HepG2 (cell line): ENCODE measurements at regions not wholly inside any gene's neighbourhood (a gene's known extent, or its start where the extent isn't known, plus 50 kb on each side); places are given as distances from the start of the nearest gene placed in this dataset.

Experiments used
- ATAC-seq: fragments of 200-7000 bp; cut with Tn5 transposase; 3 replicates; pipeline ENCODE4 v1.9.1; 2020; ENCODE audit warnings: mild to moderate bottlenecking, moderate library complexity
- BruUV-seq: library from RNA; stranded (reverse); fragments of 400-500 nt; replicated peaks from 2 replicates; lab custom pipeline; 2021; lab: Mats Ljungman, UMichigan
- CTCF ChIA-PET: fragments of 300-600 bp; formaldehyde crosslinking; extraction: SDS; loops from one replicate; lab custom pipeline; 2021; ENCODE audit warnings: low total read pairs, inconsistent platforms, low intra/inter-chr PET ratio; lab: Yijun Ruan, JAX
- POLR2A ChIA-PET: fragments of 350-600 bp; sonication (Branson Sonifier 250); formaldehyde crosslinking; loops from one replicate; lab custom pipeline; 2020; ENCODE audit warnings: antibody characterized with exemption, inconsistent platforms; lab: Yijun Ruan, JAX
- DNase-seq: peaks from one replicate; pipeline ENCODE4 v3.0.0-alpha.2; 2015; ENCODE audit warnings: low spot score
- FAIRE-seq: peaks from 3 replicates; lab custom pipeline; 2011; peaks lifted over from hg19 to GRCh38; lab: Jason Lieb, UNC
- H2AFZ ChIP-seq: one replicate; pipeline ENCODE4 v1.6.1; 2011; ENCODE audit warnings: low read length, inconsistent platforms
- H3K27ac ChIP-seq: fragments of 300-600 bp; 3 replicates; pipeline ENCODE4 v1.8.0; 2011; ENCODE audit warnings: mixed run types, mild to moderate bottlenecking, mixed read lengths, low read length, inconsistent platforms; ENCODE audit not compliant: insufficient read depth; ENCODE audit errors: extremely low read length
- H3K27me3 ChIP-seq, 2 experiments: fragments of 200-600 bp in 1 of 2; 2 replicates in 1 of 2; 3 replicates in 1 of 2; pipeline versions ENCODE4 v1.6.0 to v1.8.0; 2011; ENCODE audit warnings: low read length in 2 of 2, mild to moderate bottlenecking in 2 of 2, moderate library complexity in 2 of 2, inconsistent platforms in 1 of 2; ENCODE audit not compliant: insufficient read depth in 2 of 2, control insufficient read depth in 1 of 2
- H3K36me3 ChIP-seq, 2 experiments: fragments of 200-600 bp in 1 of 2; replicated peaks in 1 of 2; 2 replicates in 1 of 2; 3 replicates in 1 of 2; pipeline versions ENCODE4 v1.5.1 to v1.8.0; 2011; ENCODE audit warnings: low read length in 2 of 2, inconsistent platforms in 1 of 2; ENCODE audit not compliant: insufficient read depth in 2 of 2, control insufficient read depth in 1 of 2
- H3K4me1 ChIP-seq: 2 replicates; pipeline ENCODE4 v1.5.1; 2012; ENCODE audit warnings: low read length, inconsistent platforms; ENCODE audit not compliant: insufficient read depth
- H3K4me2 ChIP-seq: 2 replicates; pipeline ENCODE4 v1.6.0; 2011; ENCODE audit warnings: low read depth, low read length, inconsistent platforms
- H3K4me3 ChIP-seq, 3 experiments: fragments of 200-600 bp in 1 of 3; sonication (generic), shearing (Covaris generic) in 1 of 3; replicated peaks in 1 of 3; 2 replicates each; pipeline ENCODE4 v1.5.1; 2011 to 2016; ENCODE audit warnings: low read length in 3 of 3, inconsistent platforms in 2 of 3, low read depth in 2 of 3, mild to moderate bottlenecking in 2 of 3, control low read depth in 1 of 3, mixed read lengths in 1 of 3; ENCODE audit not compliant: insufficient read depth in 1 of 3
- H3K79me2 ChIP-seq: one replicate; pipeline ENCODE4 v1.6.1; 2011; ENCODE audit warnings: low read length, inconsistent platforms; ENCODE audit not compliant: insufficient read depth
- H3K9ac ChIP-seq: 2 replicates; pipeline ENCODE4 v1.6.0; 2011; ENCODE audit warnings: mild to moderate bottlenecking, low read depth, low read length, inconsistent platforms; ENCODE audit not compliant: insufficient read depth
- H3K9me3 ChIP-seq: 2 replicates; pipeline ENCODE4 v1.5.1; 2012; ENCODE audit warnings: mild to moderate bottlenecking, low read length
- H4K20me1 ChIP-seq: 2 replicates; pipeline ENCODE4 v1.6.0; 2011; ENCODE audit warnings: inconsistent platforms, mild to moderate bottlenecking, low read length, moderate library complexity; ENCODE audit not compliant: insufficient read depth
- AHR ChIP-seq: IDR thresholded peaks from 2 replicates; pipeline ENCODE4 v1.6.1; 2018; ENCODE audit warnings: missing genetic modification reagents, missing compliant biosample characterization
- FOXK1 ChIP-seq: sonication (generic); formaldehyde crosslinking; IDR thresholded peaks from 2 replicates; pipeline ENCODE4 v1.4.0; 2020; ENCODE audit warnings: low read depth, missing genetic modification reagents, borderline replicate concordance
- HNRNPK ChIP-seq: fragments of 200-400 bp; formaldehyde crosslinking; IDR thresholded peaks from 2 replicates; pipeline ENCODE4 v1.6.1; 2018; ENCODE audit warnings: low read length, low read depth, moderate library complexity, mild to moderate bottlenecking; ENCODE audit not compliant: poor library complexity, severe bottlenecking
- HOXA7 ChIP-seq: sonication (generic); formaldehyde crosslinking; IDR thresholded peaks from 2 replicates; pipeline ENCODE4 v1.8.1; 2022; ENCODE audit warnings: mild to moderate bottlenecking, missing genetic modification reagents, moderate library complexity
- HOXA9 ChIP-seq: sonication (generic); formaldehyde crosslinking; IDR thresholded peaks from 2 replicates; pipeline ENCODE4 v1.8.1; 2022; ENCODE audit warnings: missing genetic modification reagents, mild to moderate bottlenecking, moderate library complexity, borderline replicate concordance
- NFATC3 ChIP-seq: sonication (generic); formaldehyde crosslinking; IDR thresholded peaks from 2 replicates; pipeline ENCODE4 v1.5.1; 2020; ENCODE audit warnings: mild to moderate bottlenecking, missing genetic modification reagents
- NFE2L2 ChIP-seq: fragments of 150-350 bp; IDR thresholded peaks from 2 replicates; pipeline ENCODE4 v1.6.1; 2014; ENCODE audit warnings: low read length
- PRPF4 ChIP-seq: fragments of 200-400 bp; formaldehyde crosslinking; IDR thresholded peaks from 2 replicates; pipeline ENCODE4 v1.6.1; 2016; ENCODE audit warnings: low read length, low read depth; ENCODE audit not compliant: poor library complexity, severe bottlenecking
- SALL2 ChIP-seq: sonication (generic); formaldehyde crosslinking; IDR thresholded peaks from 2 replicates; pipeline ENCODE4 v1.8.1; 2023; ENCODE audit warnings: mild to moderate bottlenecking, missing genetic modification reagents, inconsistent platforms
- SOX5 ChIP-seq: IDR thresholded peaks from 2 replicates; pipeline ENCODE4 v1.6.1; 2016; ENCODE audit warnings: borderline replicate concordance
- TARDBP ChIP-seq: sonication (generic); formaldehyde crosslinking; IDR thresholded peaks from 2 replicates; pipeline ENCODE4 v1.8.0; 2022; ENCODE audit warnings: mild to moderate bottlenecking, missing genetic modification reagents
- ZNF264 ChIP-seq: sonication (generic); formaldehyde crosslinking; IDR thresholded peaks from 2 replicates; pipeline ENCODE4 v1.4.0; 2020; ENCODE audit warnings: missing genetic modification reagents
- WGBS: methylation state at CpG from one replicate; pipeline ENCODE4 v1.1.6; 2017; ENCODE audit warnings: low lambda C conversion rate; 5-methylcytosine and 5-hydroxymethylcytosine counted together
- in situ Hi-C: cut with HindIII; loops from 2 replicates; pipeline ENCODE4 v1.10.0; 2017; ENCODE audit warnings: low pct_unique_long_range_greater_than_20kb; ENCODE audit not compliant: extremely low pct_ligation_motif_present
- intact Hi-C: fragments of 100-400 bp; cut with micrococcal nuclease; formaldehyde crosslinking; loops from one replicate; pipeline ENCODE4 v1.10.0; 2022; ENCODE audit not compliant: unreplicated experiment
- TF ChIP-seq, protein P1 (sequence below): sonication (generic); formaldehyde crosslinking; IDR thresholded peaks from 2 replicates; pipeline ENCODE4 v1.5.0; 2020; ENCODE audit warnings: missing genetic modification reagents
- TF ChIP-seq, protein P2 (sequence below): sonication (generic); formaldehyde crosslinking; IDR thresholded peaks from 2 replicates; pipeline ENCODE4 v1.5.0; 2020; ENCODE audit warnings: missing genetic modification reagents
- TF ChIP-seq, protein P3 (sequence below): sonication (generic); formaldehyde crosslinking; conservative IDR thresholded peaks from 2 replicates; pipeline ENCODE4 v1.4.0; 2020; ENCODE audit warnings: missing genetic modification reagents
- TF ChIP-seq, protein P4 (sequence below): sonication (generic); formaldehyde crosslinking; conservative IDR thresholded peaks from 2 replicates; pipeline ENCODE4 v1.8.1; 2023; ENCODE audit warnings: missing genetic modification reagents

DNA sequence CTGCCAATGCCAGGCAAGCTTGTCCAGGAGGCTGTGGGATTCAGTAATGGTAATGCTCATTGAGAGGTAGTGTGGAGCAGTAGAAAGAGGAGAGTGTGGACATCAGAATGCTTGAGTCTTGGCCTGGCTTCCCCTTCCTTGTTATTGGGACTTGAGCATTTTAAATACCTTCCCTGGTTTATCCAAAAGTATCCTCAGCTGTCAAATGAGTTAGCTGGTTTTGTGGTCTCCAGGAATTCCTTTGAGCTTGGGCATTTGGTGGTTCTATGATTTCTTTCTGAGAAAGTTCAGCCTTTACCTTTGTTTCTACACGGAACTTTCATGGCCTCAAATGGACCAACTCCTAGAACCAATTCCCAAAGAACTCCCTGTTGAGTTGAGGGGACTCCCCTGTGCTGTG, 264.3 kb downstream of the PTEN start (continued):
- TF ChIP-seq, protein P1, sequence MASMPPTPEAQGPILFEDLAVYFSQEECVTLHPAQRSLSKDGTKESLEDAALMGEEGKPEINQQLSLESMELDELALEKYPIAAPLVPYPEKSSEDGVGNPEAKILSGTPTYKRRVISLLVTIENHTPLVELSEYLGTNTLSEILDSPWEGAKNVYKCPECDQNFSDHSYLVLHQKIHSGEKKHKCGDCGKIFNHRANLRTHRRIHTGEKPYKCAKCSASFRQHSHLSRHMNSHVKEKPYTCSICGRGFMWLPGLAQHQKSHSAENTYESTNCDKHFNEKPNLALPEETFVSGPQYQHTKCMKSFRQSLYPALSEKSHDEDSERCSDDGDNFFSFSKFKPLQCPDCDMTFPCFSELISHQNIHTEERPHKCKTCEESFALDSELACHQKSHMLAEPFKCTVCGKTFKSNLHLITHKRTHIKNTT (CRISPR knock-in tag): no peak

DNA sequence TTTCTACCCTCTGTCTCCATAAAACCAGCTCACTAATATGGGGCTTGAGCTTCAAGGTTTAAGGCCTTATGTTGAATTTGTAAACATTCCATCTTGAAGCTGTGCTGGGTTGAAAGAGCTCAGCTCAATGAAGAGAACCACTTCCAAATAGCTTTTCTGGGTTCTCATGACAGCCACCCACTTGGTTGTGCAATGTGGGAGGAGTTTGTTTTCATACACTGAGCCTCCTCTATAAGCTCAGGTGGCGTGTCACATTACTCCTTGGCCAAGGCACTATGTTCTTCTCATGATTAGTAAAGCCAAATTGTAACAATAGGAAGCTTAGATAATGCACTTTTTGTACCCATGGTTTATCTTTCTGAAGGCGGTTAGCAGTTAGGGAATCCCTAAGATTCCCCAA, 265.6 kb downstream of the PTEN start:
- H3K4me2 ChIP-seq: no peak overlapping the region
- in situ Hi-C loops (no loop called here), intact Hi-C loops (no loop called here)
- no TSS peak for BruUV-seq
- no peak for DNase-seq
- ATAC-seq: no peak
- WGBS: 53% methylated on average over 2 of the region's 2 CpGs
- no peaks in the 10 kb centered on the region for H3K36me3 ChIP-seq
- no peak overlapping the region for H3K27ac ChIP-seq
- H4K20me1 ChIP-seq: no peaks in the 10 kb centered on the region
- no peak for FAIRE-seq
- no peaks in the 10 kb centered on the region for H3K4me1 ChIP-seq
- H3K27me3 ChIP-seq: no peaks in the 10 kb centered on the region
- ChIA-PET CTCF (no interaction called here), POLR2A (no interaction called here)
- H3K9me3 ChIP-seq: no peaks in the 10 kb centered on the region
- H2AFZ ChIP-seq: no peak overlapping the region
- H3K79me2 ChIP-seq: no peaks in the 10 kb centered on the region
- no peak overlapping the region for H3K9ac ChIP-seq
- H3K4me3 ChIP-seq: no peak overlapping the region
- no peak for TF ChIP-seq HNRNPK
- no peak for TF ChIP-seq NFE2L2
- TF ChIP-seq AHR (CRISPR knock-in tag): no peak
- TF ChIP-seq, protein P2, sequence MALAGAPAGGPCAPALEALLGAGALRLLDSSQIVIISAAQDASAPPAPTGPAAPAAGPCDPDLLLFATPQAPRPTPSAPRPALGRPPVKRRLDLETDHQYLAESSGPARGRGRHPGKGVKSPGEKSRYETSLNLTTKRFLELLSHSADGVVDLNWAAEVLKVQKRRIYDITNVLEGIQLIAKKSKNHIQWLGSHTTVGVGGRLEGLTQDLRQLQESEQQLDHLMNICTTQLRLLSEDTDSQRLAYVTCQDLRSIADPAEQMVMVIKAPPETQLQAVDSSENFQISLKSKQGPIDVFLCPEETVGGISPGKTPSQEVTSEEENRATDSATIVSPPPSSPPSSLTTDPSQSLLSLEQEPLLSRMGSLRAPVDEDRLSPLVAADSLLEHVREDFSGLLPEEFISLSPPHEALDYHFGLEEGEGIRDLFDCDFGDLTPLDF (CRISPR knock-in tag): no peak
- TF ChIP-seq TARDBP (CRISPR knock-in tag): no peak
- TF ChIP-seq SOX5: no peak
- TF ChIP-seq HOXA7 (CRISPR knock-in tag): no peak
- no peak for TF ChIP-seq FOXK1
- TF ChIP-seq ZNF264 (CRISPR knock-in tag): no peak
- TF ChIP-seq, protein P3, sequence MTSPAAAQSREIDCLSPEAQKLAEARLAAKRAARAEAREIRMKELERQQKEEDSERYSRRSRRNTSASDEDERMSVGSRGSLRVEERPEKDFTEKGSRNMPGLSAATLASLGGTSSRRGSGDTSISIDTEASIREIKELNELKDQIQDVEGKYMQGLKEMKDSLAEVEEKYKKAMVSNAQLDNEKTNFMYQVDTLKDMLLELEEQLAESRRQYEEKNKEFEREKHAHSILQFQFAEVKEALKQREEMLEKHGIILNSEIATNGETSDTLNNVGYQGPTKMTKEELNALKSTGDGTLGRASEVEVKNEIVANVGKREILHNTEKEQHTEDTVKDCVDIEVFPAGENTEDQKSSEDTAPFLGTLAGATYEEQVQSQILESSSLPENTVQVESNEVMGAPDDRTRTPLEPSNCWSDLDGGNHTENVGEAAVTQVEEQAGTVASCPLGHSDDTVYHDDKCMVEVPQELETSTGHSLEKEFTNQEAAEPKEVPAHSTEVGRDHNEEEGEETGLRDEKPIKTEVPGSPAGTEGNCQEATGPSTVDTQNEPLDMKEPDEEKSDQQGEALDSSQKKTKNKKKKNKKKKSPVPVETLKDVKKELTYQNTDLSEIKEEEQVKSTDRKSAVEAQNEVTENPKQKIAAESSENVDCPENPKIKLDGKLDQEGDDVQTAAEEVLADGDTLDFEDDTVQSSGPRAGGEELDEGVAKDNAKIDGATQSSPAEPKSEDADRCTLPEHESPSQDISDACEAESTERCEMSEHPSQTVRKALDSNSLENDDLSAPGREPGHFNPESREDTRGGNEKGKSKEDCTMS (CRISPR knock-in tag): no peak
- TF ChIP-seq, protein P4, sequence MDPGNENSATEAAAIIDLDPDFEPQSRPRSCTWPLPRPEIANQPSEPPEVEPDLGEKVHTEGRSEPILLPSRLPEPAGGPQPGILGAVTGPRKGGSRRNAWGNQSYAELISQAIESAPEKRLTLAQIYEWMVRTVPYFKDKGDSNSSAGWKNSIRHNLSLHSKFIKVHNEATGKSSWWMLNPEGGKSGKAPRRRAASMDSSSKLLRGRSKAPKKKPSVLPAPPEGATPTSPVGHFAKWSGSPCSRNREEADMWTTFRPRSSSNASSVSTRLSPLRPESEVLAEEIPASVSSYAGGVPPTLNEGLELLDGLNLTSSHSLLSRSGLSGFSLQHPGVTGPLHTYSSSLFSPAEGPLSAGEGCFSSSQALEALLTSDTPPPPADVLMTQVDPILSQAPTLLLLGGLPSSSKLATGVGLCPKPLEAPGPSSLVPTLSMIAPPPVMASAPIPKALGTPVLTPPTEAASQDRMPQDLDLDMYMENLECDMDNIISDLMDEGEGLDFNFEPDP (CRISPR knock-in tag): no peak
- TF ChIP-seq SALL2: no peak
- no peak for TF ChIP-seq HOXA9
- TF ChIP-seq PRPF4: no peak
- no peak for TF ChIP-seq NFATC3
